NOMO-1 treated with DMSO at 0.1 percent for 48 hours (cell line): ENCODE measurements at regions not wholly inside any gene's neighbourhood (a gene's known extent, or its start where the extent isn't known, plus 50 kb on each side); places are given as distances from the start of the nearest gene placed in this dataset.
"Not testable (repeated sequence)": the region's sequence is repeated elsewhere in the genome, so short reads cannot be mapped to it uniquely, and the experiment has no call there.

Experiments used
- DNase-seq: peaks from one replicate; lab custom pipeline; 2025; ENCODE audit not compliant: unreplicated experiment; lab: John Stamatoyannopoulos, UW

GRCh38 chrX:69065451-69065850 lies 99.8 kb downstream of the PJA1 start:
- DNase-seq = no peak

GRCh38 chrX:69063486-69063885 lies 101.8 kb downstream of the PJA1 start:
- DNase-seq = no peak

- no peak for DNase-seq
Measured at GRCh38 chrX:69062493-69062892, 102.8 kb downstream of the PJA1 start.

- DNase-seq = no peak
Measured at GRCh38 chrX:69060631-69061408, 104.4 kb downstream of the PJA1 start.

- DNase-seq = no peak
Measured at GRCh38 chrX:69055193-69055592, 110.1 kb downstream of the PJA1 start.

- DNase-seq = not testable (repeated sequence)
Measured at GRCh38 chrX:69054497-69054896, 110.8 kb downstream of the PJA1 start.

GRCh38 chrX:69051901-69052300 lies 113.4 kb downstream of the PJA1 start:
- no peak for DNase-seq

- DNase-seq = no peak
Measured at GRCh38 chrX:69050051-69050765, 115.0 kb downstream of the PJA1 start.

- DNase-seq = no peak
Measured at GRCh38 chrX:69046996-69047490, 118.2 kb downstream of the PJA1 start.

- no peak for DNase-seq
Measured at GRCh38 chrX:69045616-69046345, 119.5 kb downstream of the PJA1 start.

- DNase-seq = no peak
Measured at GRCh38 chrX:69038816-69039215, 126.4 kb downstream of the PJA1 start.

GRCh38 chrX:69038188-69038587 lies 127.1 kb downstream of the PJA1 start:
- DNase-seq = no peak

- DNase-seq = no peak
Measured at GRCh38 chrX:69037786-69038185, 127.5 kb downstream of the PJA1 start.

- no peak for DNase-seq
Measured at GRCh38 chrX:69036674-69037573, 128.3 kb downstream of the PJA1 start.

- no peak for DNase-seq
Measured at GRCh38 chrX:69034451-69034850, 130.8 kb downstream of the PJA1 start.

- DNase-seq = no peak
Measured at GRCh38 chrX:69033936-69034335, 131.3 kb downstream of the PJA1 start.

GRCh38 chrX:69032601-69033000 lies 132.7 kb downstream of the PJA1 start:
- DNase-seq = no peak

- no peak for DNase-seq
Measured at GRCh38 chrX:69031971-69032391, 133.3 kb downstream of the PJA1 start.

- DNase-seq = no peak
Measured at GRCh38 chrX:69031181-69031580, 134.1 kb downstream of the PJA1 start.

- DNase-seq = no peak
Measured at GRCh38 chrX:69029771-69030170, 135.5 kb downstream of the PJA1 start.

- no peak for DNase-seq
Measured at GRCh38 chrX:69028761-69029120, 136.5 kb downstream of the PJA1 start.
